H9 (cell line): ENCODE measurements at regions not wholly inside any gene's neighbourhood (a gene's known extent, or its start where the extent isn't known, plus 50 kb on each side); places are given as distances from the start of the nearest gene placed in this dataset.
A peak's percentile ranks its signal among the peaks of the same experiment; 100 is the strongest.

ENCODE experiments used
- DNase-seq: peaks from one replicate; pipeline ENCODE4 v3.0.0-alpha.2; 2017
- H2AFZ ChIP-seq: one replicate; pipeline ENCODE4 v1.6.1; 2013; ENCODE audit warnings: mild to moderate bottlenecking, low read length, control low read depth, moderate library complexity
- H2AK5ac ChIP-seq: 2 replicates; pipeline ENCODE4 v1.6.1; 2013; ENCODE audit warnings: low read length, control low read depth, mixed read lengths; ENCODE audit not compliant: insufficient read length
- H2BK120ac ChIP-seq: one replicate; pipeline ENCODE4 v1.6.1; 2013; ENCODE audit warnings: low read depth, mild to moderate bottlenecking, low read length, control low read depth, inconsistent platforms; ENCODE audit not compliant: poor library complexity, severe bottlenecking
- H2BK12ac ChIP-seq: 2 replicates; pipeline ENCODE4 v1.6.1; 2013; ENCODE audit warnings: low read length, control low read depth, mixed read lengths, low read depth; ENCODE audit not compliant: insufficient read length
- H2BK15ac ChIP-seq: 2 replicates; pipeline ENCODE4 v1.6.1; 2013; ENCODE audit warnings: low read depth, low read length, control low read depth
- H2BK20ac ChIP-seq: one replicate; pipeline ENCODE4 v1.6.1; 2013; ENCODE audit warnings: low read depth, mild to moderate bottlenecking, low read length, control low read depth, inconsistent platforms; ENCODE audit not compliant: poor library complexity, severe bottlenecking
- H2BK5ac ChIP-seq: 2 replicates; pipeline ENCODE4 v1.6.1; 2013; ENCODE audit warnings: low read length, control low read depth, mixed read lengths; ENCODE audit not compliant: insufficient read length
- H3K14ac ChIP-seq: 2 replicates; pipeline ENCODE4 v1.6.1; 2013; ENCODE audit warnings: low read length, control low read depth; ENCODE audit not compliant: insufficient read depth
- H3K18ac ChIP-seq: 2 replicates; pipeline ENCODE4 v1.6.1; 2013; ENCODE audit warnings: low read depth, mild to moderate bottlenecking, mixed read lengths, low read length, control low read depth; ENCODE audit not compliant: insufficient read length
- H3K23ac ChIP-seq: 2 replicates; pipeline ENCODE4 v1.6.1; 2013; ENCODE audit warnings: low read length, control low read depth, mixed read lengths, low read depth; ENCODE audit not compliant: insufficient read length
- H3K23me2 ChIP-seq: 2 replicates; pipeline ENCODE4 v1.6.1; 2013; ENCODE audit warnings: low read depth, mild to moderate bottlenecking, mixed read lengths, low read length, control low read depth; ENCODE audit not compliant: insufficient read length, poor library complexity, severe bottlenecking
- H3K27ac ChIP-seq: 2 replicates; pipeline ENCODE4 v1.5.1; 2013; ENCODE audit warnings: low read length, control low read depth, mixed read lengths, low read depth; ENCODE audit not compliant: insufficient read length
- H3K27me3 ChIP-seq: 2 replicates; pipeline ENCODE4 v1.6.1; 2013; ENCODE audit warnings: low read length, control low read depth, inconsistent platforms; ENCODE audit not compliant: insufficient read depth
- H3K4ac ChIP-seq: 2 replicates; pipeline ENCODE4 v1.6.1; 2013; ENCODE audit warnings: low read depth, mild to moderate bottlenecking, control low read depth, inconsistent platforms, low read length, moderate library complexity
- H3K4me1 ChIP-seq: 2 replicates; pipeline ENCODE4 v1.6.1; 2013; ENCODE audit warnings: low read length, control low read depth, inconsistent platforms; ENCODE audit not compliant: insufficient read depth
- H3K4me2 ChIP-seq: 2 replicates; pipeline ENCODE4 v1.6.1; 2013; ENCODE audit warnings: low read length, control low read depth, mixed read lengths; ENCODE audit not compliant: insufficient read length, insufficient read depth
- H3K56ac ChIP-seq: 2 replicates; pipeline ENCODE4 v1.6.1; 2013; ENCODE audit warnings: low read depth, mild to moderate bottlenecking, mixed read lengths, low read length, control low read depth; ENCODE audit not compliant: insufficient read length
- H3K79me1 ChIP-seq: 2 replicates; pipeline ENCODE4 v1.6.1; 2013; ENCODE audit warnings: low read depth, mild to moderate bottlenecking, moderate library complexity, low read length, control low read depth, inconsistent platforms; ENCODE audit not compliant: insufficient read depth, poor library complexity, severe bottlenecking
- H3K79me2 ChIP-seq: 2 replicates; pipeline ENCODE4 v1.6.1; 2013; ENCODE audit warnings: low read length, control low read depth, inconsistent platforms; ENCODE audit not compliant: insufficient read depth
- H3K9ac ChIP-seq: 2 replicates; pipeline ENCODE4 v1.6.1; 2013; ENCODE audit warnings: low read length, control low read depth, mixed read lengths; ENCODE audit not compliant: insufficient read length; ENCODE audit errors: extremely low read depth
- H3K9me3 ChIP-seq: one replicate; pipeline ENCODE4 v1.6.1; 2013; ENCODE audit warnings: low read depth, low read length, inconsistent platforms; ENCODE audit not compliant: control insufficient read depth
- H3T11ph ChIP-seq: one replicate; pipeline ENCODE4 v1.6.1; 2013; ENCODE audit warnings: mild to moderate bottlenecking, low read length, control low read depth, inconsistent platforms
- H4K20me1 ChIP-seq: one replicate; pipeline ENCODE4 v1.6.1; 2013; ENCODE audit not compliant: control insufficient read depth, insufficient read length, insufficient read depth
- H4K5ac ChIP-seq: 2 replicates; pipeline ENCODE4 v1.6.1; 2013; ENCODE audit warnings: low read depth, mild to moderate bottlenecking, mixed read lengths, low read length, control low read depth; ENCODE audit not compliant: insufficient read length
- H4K8ac ChIP-seq: replicated peaks from 2 replicates; pipeline ENCODE4 v1.6.1; 2013; ENCODE audit warnings: low read length, control low read depth, mixed read lengths, low read depth; ENCODE audit not compliant: insufficient read length
- H4K91ac ChIP-seq: 2 replicates; pipeline ENCODE4 v1.6.1; 2013; ENCODE audit warnings: low read depth, mild to moderate bottlenecking, moderate library complexity, mixed read lengths, low read length, control low read depth; ENCODE audit not compliant: insufficient read length
- H3K27ac Mint-ChIP-seq, 3 experiments: 2 replicates in 2 of 3; 3 replicates in 1 of 3; pipeline ENCODE4 v1.8.0; 2020 to 2021; ENCODE audit warnings: mixed read lengths in 3 of 3, mild to moderate bottlenecking in 1 of 3, moderate library complexity in 1 of 3
- H3K27me3 Mint-ChIP-seq: 2 replicates; pipeline ENCODE4 v1.8.0; 2021; ENCODE audit warnings: low read depth, mild to moderate bottlenecking, moderate library complexity, mixed read lengths
- H3K36me3 Mint-ChIP-seq, 3 experiments: 2 replicates in 2 of 3; 3 replicates in 1 of 3; pipeline ENCODE4 v1.8.0; 2020 to 2021; ENCODE audit warnings: low read depth in 3 of 3, mixed read lengths in 3 of 3; ENCODE audit not compliant: insufficient read depth in 1 of 3
- H3K4me1 Mint-ChIP-seq, 2 experiments: 2 replicates each; pipeline ENCODE4 v1.8.0; 2020; ENCODE audit warnings: mixed read lengths in 2 of 2
- H3K4me3 Mint-ChIP-seq, 2 experiments: 2 replicates in 1 of 2; 3 replicates in 1 of 2; pipeline ENCODE4 v1.8.0; 2020 to 2021; ENCODE audit warnings: mild to moderate bottlenecking in 2 of 2, mixed read lengths in 2 of 2, moderate library complexity in 1 of 2
- H3K9me3 Mint-ChIP-seq, 2 experiments: 2 replicates in 1 of 2; 3 replicates in 1 of 2; pipeline ENCODE4 v1.8.0; 2020; ENCODE audit warnings: mild to moderate bottlenecking in 2 of 2, mixed read lengths in 2 of 2, moderate library complexity in 1 of 2
- CTCF ChIP-seq: fragments of 200-600 bp; sonication (generic); conservative IDR thresholded peaks from 3 replicates; pipeline ENCODE4 v1.8.0; 2021; ENCODE audit warnings: antibody characterized with exemption, mild to moderate bottlenecking
- WGBS: extraction: QIAGEN DNeasy Blood & Tissue Kit; methylation state at CpG from one replicate; pipeline ENCODE4 v1.1.7; 2013; ENCODE audit warnings: missing lambda C conversion rate, low lambda C conversion rate, mixed read lengths; ENCODE audit not compliant: insufficient read length; ENCODE audit errors: extremely low coverage; 5-methylcytosine and 5-hydroxymethylcytosine counted together

GRCh38 chr22:48366591-48366990 lies 1461.1 kb downstream of the BRD1 start:
- Histone ChIP-seq H3K23ac (no peak overlapping the region), H4K91ac (no peak overlapping the region), H2BK5ac (no peak overlapping the region), H2AK5ac (no peak overlapping the region), H3K79me2 (no peaks in the 10 kb centered on the region), H2BK15ac (no peak overlapping the region), H2BK12ac (no peak overlapping the region), H4K20me1 (no peaks in the 10 kb centered on the region), H3K9ac (no peak overlapping the region), H3K4ac (no peak overlapping the region), H3K4me1 (peaks cover 4% of the 10 kb centered on the region; the same call in 1 of the 2 replicates), H3K9me3 (no peaks in the 10 kb centered on the region), H2AFZ (no peak overlapping the region), H3K27me3 (no peaks in the 10 kb centered on the region), H3K23me2 (peaks cover 6% of the 10 kb centered on the region), H2BK120ac (no peak overlapping the region), H2BK20ac (no peak overlapping the region), H3K14ac (no peak overlapping the region; the same call in 1 of the 2 replicates), H3K18ac (peak overlapping the region; percentile 14), H4K5ac (no peak overlapping the region), H3K79me1 (no peaks in the 10 kb centered on the region), H3K4me2 (no peak overlapping the region), H3T11ph (no peak overlapping the region), H3K27ac (no peak overlapping the region), H3K56ac (no peak overlapping the region), H4K8ac (no peak overlapping the region)
- Mint-ChIP-seq H3K27me3 (peaks cover 12% of the 10 kb centered on the region), H3K9me3 (no peaks in the 10 kb centered on the region), H3K4me3 (no peak overlapping the region), H3K27ac (no peak overlapping the region), H3K36me3 (no peaks in the 10 kb centered on the region), H3K4me1 (peaks cover 34 to 43% of the 10 kb centered on the region in 2 experiments)
- TF ChIP-seq CTCF, result no peak
- WGBS, result no CpG with 5 or more reads among the region's 9 CpGs
- DNase-seq, result no peak
